SK-N-SH (cell line): ENCODE measurements at regions not wholly inside any gene's neighbourhood (a gene's known extent, or its start where the extent isn't known, plus 50 kb on each side); places are given as distances from the start of the nearest gene placed in this dataset.

Source experiments
- CTCF ChIA-PET: fragments of 300-600, 350-600 bp; formaldehyde crosslinking; extraction: SDS; loops from one replicate; lab custom pipeline; 2021; lab: Yijun Ruan, JAX
- POLR2A ChIA-PET: fragments of 350-600 bp; sonication (Branson Sonifier 250); formaldehyde crosslinking; extraction: SDS; loops from one replicate; lab custom pipeline; 2020; ENCODE audit warnings: antibody characterized with exemption, inconsistent platforms; lab: Yijun Ruan, JAX
- DNase-seq: peaks from one replicate; pipeline ENCODE4 v3.0.0; 2012
- H2AFZ ChIP-seq: fragments of 200-600 bp; sonication (generic); 2 replicates; pipeline ENCODE4 v1.8.1; 2016; ENCODE audit warnings: antibody characterized with exemption, mild to moderate bottlenecking, low read depth
- H3F3A ChIP-seq: fragments of 200-600 bp; sonication (generic); replicated peaks from 2 replicates; pipeline ENCODE3; 2016; ENCODE audit warnings: antibody characterized with exemption, mild to moderate bottlenecking; ENCODE audit not compliant: insufficient read depth
- H3K27ac ChIP-seq, 2 experiments: fragments of 200-500 bp in 1 of 2; fragments of 200-600 bp in 1 of 2; sonication (Bioruptor generic) in 1 of 2; sonication (generic), shearing (Covaris generic) in 1 of 2; 2 replicates each; pipeline versions ENCODE4 v1.5.1 to v1.6.1; 2014 to 2016; ENCODE audit warnings: low read depth in 2 of 2, inconsistent platforms in 1 of 2, low read length in 1 of 2, mild to moderate bottlenecking in 1 of 2, mixed read lengths in 1 of 2
- H3K27me3 ChIP-seq: fragments of 200-600 bp; sonication (generic), shearing (Covaris generic); 2 replicates; pipeline ENCODE4 v1.6.1; 2016; ENCODE audit warnings: mixed run types; ENCODE audit not compliant: insufficient read depth
- H3K36me3 ChIP-seq, 2 experiments: fragments of 200-500 bp in 1 of 2; fragments of 200-600 bp in 1 of 2; sonication (Bioruptor generic) in 1 of 2; sonication (generic) in 1 of 2; replicated peaks in 1 of 2; 2 replicates each; pipeline versions ENCODE3 to v1.5.1; 2014 to 2016; ENCODE audit warnings: low read length in 1 of 2, mild to moderate bottlenecking in 1 of 2; ENCODE audit not compliant: insufficient read depth in 2 of 2, control insufficient read depth in 1 of 2
- H3K4me1 ChIP-seq, 2 experiments: fragments of 200-500 bp in 1 of 2; fragments of 200-600 bp in 1 of 2; sonication (Bioruptor generic) in 1 of 2; sonication (generic), shearing (Covaris generic) in 1 of 2; 2 replicates each; pipeline versions ENCODE4 v1.5.1 to v1.6.1; 2014 to 2016; ENCODE audit warnings: low read depth in 1 of 2, low read length in 1 of 2, mixed run types in 1 of 2; ENCODE audit not compliant: insufficient read depth in 2 of 2, control insufficient read depth in 1 of 2
- H3K4me2 ChIP-seq: fragments of 200-600 bp; sonication (generic), shearing (Covaris generic); 2 replicates; pipeline ENCODE4 v1.6.1; 2017; ENCODE audit warnings: mixed run types
- H3K4me3 ChIP-seq, 2 experiments: fragments of 200-500 bp in 1 of 2; fragments of 200-600 bp in 1 of 2; sonication (Bioruptor generic) in 1 of 2; sonication (generic), shearing (Covaris generic) in 1 of 2; 2 replicates each; pipeline versions ENCODE4 v1.5.1 to v1.8.1; 2014 to 2016; ENCODE audit warnings: low read depth in 2 of 2, inconsistent platforms in 1 of 2, low read length in 1 of 2, mild to moderate bottlenecking in 1 of 2, mixed read lengths in 1 of 2, moderate library complexity in 1 of 2
- H3K79me2 ChIP-seq: fragments of 200-600 bp; sonication (generic); 2 replicates; pipeline ENCODE4 v1.8.1; 2017; ENCODE audit warnings: mild to moderate bottlenecking; ENCODE audit not compliant: insufficient read depth
- H3K9ac ChIP-seq: fragments of 200-600 bp; sonication (generic); 2 replicates; pipeline ENCODE4 v1.6.1; 2017; ENCODE audit warnings: mixed run types
- H3K9me2 ChIP-seq: fragments of 200-600 bp; sonication (generic); 2 replicates; pipeline ENCODE4 v1.6.1; 2017; ENCODE audit warnings: mixed run types
- H3K9me3 ChIP-seq: fragments of 200-600 bp; sonication (generic); 2 replicates; pipeline ENCODE4 v1.6.1; 2017; ENCODE audit warnings: mixed run types, mild to moderate bottlenecking, moderate library complexity
- H4K20me1 ChIP-seq: fragments of 200-600 bp; sonication (generic); 2 replicates; pipeline ENCODE4 v1.6.1; 2017; ENCODE audit warnings: mild to moderate bottlenecking, mixed run types; ENCODE audit not compliant: insufficient read depth
- CHD2 ChIP-seq: fragments of 150-350 bp; IDR thresholded peaks from 2 replicates; pipeline ENCODE4 v1.6.1; 2018; ENCODE audit warnings: low read length; ENCODE audit not compliant: partially characterized antibody
- CTCF ChIP-seq: fragments of 200-600 bp; sonication (generic); IDR thresholded peaks from 2 replicates; pipeline ENCODE4 v1.6.1; 2017; ENCODE audit warnings: antibody characterized with exemption, mild to moderate bottlenecking, moderate library complexity
- FOSL2 ChIP-seq: IDR thresholded peaks from 2 replicates; pipeline ENCODE4 v1.4.0; 2012; ENCODE audit warnings: low read depth, mild to moderate bottlenecking, moderate library complexity, borderline replicate concordance
- FOXJ3 ChIP-seq: sonication (generic); formaldehyde crosslinking; IDR thresholded peaks from 2 replicates; pipeline ENCODE4 v1.5.1; 2020; ENCODE audit warnings: mild to moderate bottlenecking, missing genetic modification reagents
- FOXM1 ChIP-seq: IDR thresholded peaks from 2 replicates; pipeline ENCODE4 v1.4.0; 2012; ENCODE audit warnings: low read depth, mild to moderate bottlenecking
- GABPA ChIP-seq: IDR thresholded peaks from 2 replicates; pipeline ENCODE4 v1.4.0; 2012; ENCODE audit warnings: low read depth, mild to moderate bottlenecking
- GATA2 ChIP-seq: sonication (generic); formaldehyde crosslinking; IDR thresholded peaks from 2 replicates; pipeline ENCODE4 v1.5.0; 2020; ENCODE audit warnings: mild to moderate bottlenecking, missing genetic modification reagents
- JUND ChIP-seq: IDR thresholded peaks from 2 replicates; pipeline ENCODE4 v1.4.0; 2012
- MXI1 ChIP-seq: IDR thresholded peaks from 2 replicates; pipeline ENCODE4 v1.6.1; 2012; ENCODE audit warnings: mild to moderate bottlenecking, low read depth, low read length, improper control_type of control experiment
- PBX3 ChIP-seq: IDR thresholded peaks from 2 replicates; pipeline ENCODE4; 2012
- RCOR1 ChIP-seq: fragments of 150-350 bp; IDR thresholded peaks from 2 replicates; pipeline ENCODE4 v1.6.1; 2017; ENCODE audit warnings: antibody characterized with exemption, low read length
- SMC3 ChIP-seq: IDR thresholded peaks from 2 replicates; pipeline ENCODE4 v1.6.1; 2012; ENCODE audit warnings: low read depth, low read length, improper control_type of control experiment
- TEAD4 ChIP-seq: IDR thresholded peaks from 2 replicates; pipeline ENCODE4 v1.4.0; 2012; ENCODE audit warnings: mild to moderate bottlenecking, borderline replicate concordance; ENCODE audit not compliant: insufficient read depth
- USF1 ChIP-seq: IDR thresholded peaks from 2 replicates; pipeline ENCODE4 v1.4.0; 2012; ENCODE audit warnings: low read depth, borderline replicate concordance
- ZBTB33 ChIP-seq: IDR thresholded peaks from 2 replicates; pipeline ENCODE4 v1.4.0; 2012; ENCODE audit warnings: low read depth, borderline replicate concordance
- WGBS: methylation state at CpG from one replicate; pipeline ENCODE4 v1.1.6; 2017; ENCODE audit warnings: low lambda C conversion rate; 5-methylcytosine and 5-hydroxymethylcytosine counted together

GRCh38 chr2:234673501-234673900 is 176.6 kb upstream of the ARL4C start:
- Histone ChIP-seq H3K9me3 (no peaks in the 10 kb centered on the region), H3K27me3 (no peaks in the 10 kb centered on the region), H3K4me2 (no peak overlapping the region), H2AFZ (no peak overlapping the region), H4K20me1 (no peaks in the 10 kb centered on the region), H3F3A (peaks cover 7% of the 10 kb centered on the region), H3K79me2 (no peaks in the 10 kb centered on the region), H3K9ac (no peak overlapping the region), H3K4me3 (no peak overlapping the region), H3K9me2 (no peaks in the 10 kb centered on the region), H3K36me3 (no peaks in the 10 kb centered on the region), H3K4me1 (peaks cover 0 to 17% of the 10 kb centered on the region in 2 experiments; a peak in 2 of 4 replicates), H3K27ac (no peak overlapping the region)
- CTCF ChIA-PET: no interaction called here
- TF ChIP-seq USF1 (no peak), RCOR1 (no peak), TEAD4 (no peak), CTCF (no peak), PBX3 (no peak), MXI1 (no peak), GABPA (no peak), FOSL2 (no peak), ZBTB33 (no peak)
- no peak for DNase-seq
- WGBS: no CpG with 5 or more reads among the region's 1 CpG
- POLR2A ChIA-PET: no interaction called here

GRCh38 chr2:234672498-234673150 is 175.7 kb upstream of the ARL4C start:
- no peak overlapping the region for H3K9ac ChIP-seq
- H3K27me3 ChIP-seq: no peaks in the 10 kb centered on the region
- no peak overlapping the region for H3K27ac ChIP-seq
- DNase-seq: no peak
- H3K9me2 ChIP-seq: no peaks in the 10 kb centered on the region
- H3K9me3 ChIP-seq: no peaks in the 10 kb centered on the region
- H3K4me1 ChIP-seq: peaks cover 0 to 16% of the 10 kb centered on the region in 2 experiments; a peak in 2 of 4 replicates
- 76% methylated on average over 6 of the region's 8 CpGs for WGBS
- no peaks in the 10 kb centered on the region for H3F3A ChIP-seq
- H2AFZ ChIP-seq: no peak overlapping the region
- no peaks in the 10 kb centered on the region for H4K20me1 ChIP-seq
- H3K36me3 ChIP-seq: no peaks in the 10 kb centered on the region
- ChIA-PET POLR2A (no interaction called here), CTCF (interaction anchor here (0.8 to 1.0 kb wide), 3 partner anchors 15 to 435 kb away, joined by 3 read pairs; no protein-coding TSS in a partner anchor)
- H3K4me3 ChIP-seq: no peak overlapping the region
- H3K79me2 ChIP-seq: no peaks in the 10 kb centered on the region
- H3K4me2 ChIP-seq: no peak overlapping the region
- TF ChIP-seq CTCF: no peak
- TF ChIP-seq SMC3: no peak
- TF ChIP-seq GATA2 (CRISPR knock-in tag): no peak
- no peak for TF ChIP-seq GABPA
- TF ChIP-seq JUND: no peak
- no peak for TF ChIP-seq FOXJ3 (CRISPR knock-in tag)
- no peak for TF ChIP-seq FOXM1
- no peak for TF ChIP-seq CHD2
